Type B pancreatic cell (in vitro differentiated cells): ENCODE measurements at regions not wholly inside any gene's neighbourhood (a gene's known extent, or its start where the extent isn't known, plus 50 kb on each side); places are given as distances from the start of the nearest gene placed in this dataset.

ENCODE experiments used
- DNase-seq: peaks from one replicate; pipeline ENCODE4 v3.0.0; 2021; ENCODE audit warnings: mixed read lengths; ENCODE audit not compliant: unreplicated experiment; ENCODE audit errors: extremely low spot score
- H3K27ac Mint-ChIP-seq: 2 replicates; pipeline ENCODE4 v1.8.0; 2021; ENCODE audit warnings: mild to moderate bottlenecking, mixed read lengths
- H3K27me3 Mint-ChIP-seq: 2 replicates; pipeline ENCODE4 v1.8.0; 2021; ENCODE audit warnings: mixed read lengths
- H3K36me3 Mint-ChIP-seq: 2 replicates; pipeline ENCODE4 v1.8.0; 2021; ENCODE audit warnings: mixed read lengths
- H3K4me1 Mint-ChIP-seq: one replicate; pipeline ENCODE4 v1.8.0; 2021; ENCODE audit warnings: mixed read lengths; ENCODE audit not compliant: unreplicated experiment
- H3K4me3 Mint-ChIP-seq: 2 replicates; pipeline ENCODE4 v1.8.0; 2021; ENCODE audit warnings: mild to moderate bottlenecking, mixed read lengths
- H3K9me3 Mint-ChIP-seq: 2 replicates; pipeline ENCODE4 v1.8.0; 2021; ENCODE audit warnings: mixed read lengths
- TF ChIP-seq, protein P1 (sequence below): fragments of 200-600 bp; sonication (generic); conservative IDR thresholded peaks from 2 replicates; pipeline ENCODE4 v1.5.0; 2021; ENCODE audit warnings: antibody characterized with exemption, mild to moderate bottlenecking

DNA sequence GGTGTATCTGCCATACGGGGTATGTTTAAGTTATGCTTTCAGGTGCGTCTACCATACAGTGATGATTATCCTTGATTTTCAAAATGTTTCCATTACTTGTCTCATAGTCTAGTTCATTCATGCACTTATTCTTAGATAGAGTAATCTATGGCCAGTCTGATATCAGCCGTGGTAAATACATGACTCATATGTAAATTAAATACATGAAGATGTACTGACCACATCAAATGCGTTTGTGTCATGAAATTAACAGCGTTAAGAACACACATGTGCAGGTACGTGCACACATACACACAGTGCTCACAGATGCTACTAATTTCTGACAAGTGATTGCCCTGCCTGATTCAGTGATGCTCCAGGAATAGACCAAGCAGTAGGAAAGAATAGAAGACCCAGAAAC, 75.2 kb upstream of the EXOC1L start:
- TF ChIP-seq, protein P1, sequence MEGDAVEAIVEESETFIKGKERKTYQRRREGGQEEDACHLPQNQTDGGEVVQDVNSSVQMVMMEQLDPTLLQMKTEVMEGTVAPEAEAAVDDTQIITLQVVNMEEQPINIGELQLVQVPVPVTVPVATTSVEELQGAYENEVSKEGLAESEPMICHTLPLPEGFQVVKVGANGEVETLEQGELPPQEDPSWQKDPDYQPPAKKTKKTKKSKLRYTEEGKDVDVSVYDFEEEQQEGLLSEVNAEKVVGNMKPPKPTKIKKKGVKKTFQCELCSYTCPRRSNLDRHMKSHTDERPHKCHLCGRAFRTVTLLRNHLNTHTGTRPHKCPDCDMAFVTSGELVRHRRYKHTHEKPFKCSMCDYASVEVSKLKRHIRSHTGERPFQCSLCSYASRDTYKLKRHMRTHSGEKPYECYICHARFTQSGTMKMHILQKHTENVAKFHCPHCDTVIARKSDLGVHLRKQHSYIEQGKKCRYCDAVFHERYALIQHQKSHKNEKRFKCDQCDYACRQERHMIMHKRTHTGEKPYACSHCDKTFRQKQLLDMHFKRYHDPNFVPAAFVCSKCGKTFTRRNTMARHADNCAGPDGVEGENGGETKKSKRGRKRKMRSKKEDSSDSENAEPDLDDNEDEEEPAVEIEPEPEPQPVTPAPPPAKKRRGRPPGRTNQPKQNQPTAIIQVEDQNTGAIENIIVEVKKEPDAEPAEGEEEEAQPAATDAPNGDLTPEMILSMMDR: no peak
- Mint-ChIP-seq H3K36me3 (no peaks in the 10 kb centered on the region), H3K4me3 (no peak overlapping the region), H3K4me1 (no peaks in the 10 kb centered on the region), H3K27ac (no peak overlapping the region), H3K27me3 (peaks cover 25% of the 10 kb centered on the region), H3K9me3 (no peaks in the 10 kb centered on the region)
- no peak for DNase-seq

DNA sequence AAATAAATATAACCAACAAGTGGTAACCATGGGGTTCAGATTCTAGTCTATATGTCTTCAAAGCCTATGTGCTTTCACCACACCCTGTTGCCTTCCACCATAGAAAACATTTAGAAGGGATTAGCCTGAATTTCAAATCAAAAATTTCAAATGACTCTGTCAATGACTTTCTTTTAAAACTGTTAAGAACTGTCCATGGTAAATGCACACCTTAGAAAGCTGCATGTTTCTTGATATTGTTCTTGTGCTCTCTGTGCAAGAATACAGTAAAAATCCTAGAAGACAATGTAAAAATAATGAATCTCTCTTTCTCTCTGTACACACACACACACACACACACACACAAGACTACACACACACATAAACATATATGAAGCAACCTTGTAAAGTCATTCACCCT, 74.6 kb upstream of the EXOC1L start:
- no peaks in the 10 kb centered on the region for H3K9me3 Mint-ChIP-seq
- no peaks in the 10 kb centered on the region for H3K36me3 Mint-ChIP-seq
- H3K4me3 Mint-ChIP-seq: no peak overlapping the region
- H3K4me1 Mint-ChIP-seq: no peaks in the 10 kb centered on the region
- peaks cover 21% of the 10 kb centered on the region for H3K27me3 Mint-ChIP-seq
- DNase-seq: no peak
- TF ChIP-seq, protein P1: no peak
- H3K27ac Mint-ChIP-seq: no peak overlapping the region

DNA sequence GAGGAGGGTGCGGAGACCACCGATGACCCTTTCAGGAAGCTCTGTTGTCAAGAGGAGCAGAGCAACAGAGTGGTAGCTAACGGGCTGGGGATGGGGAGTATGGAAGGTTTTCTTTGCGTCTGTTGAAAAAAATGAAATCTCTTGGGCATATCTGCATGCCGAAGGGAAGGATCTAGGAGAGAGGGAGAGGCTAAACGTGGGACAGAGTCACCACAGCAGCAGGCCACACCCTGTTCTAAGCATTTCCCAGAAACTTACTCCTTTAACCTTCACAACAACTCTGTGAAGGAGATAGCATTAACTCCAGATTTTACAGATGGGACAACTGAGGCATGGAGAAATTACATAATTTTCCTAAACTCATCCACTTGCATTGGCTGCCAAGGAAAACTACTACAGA, 71.8 kb upstream of the EXOC1L start:
- Mint-ChIP-seq H3K27me3 (peaks cover 12% of the 10 kb centered on the region), H3K4me1 (no peaks in the 10 kb centered on the region), H3K9me3 (no peaks in the 10 kb centered on the region), H3K36me3 (no peaks in the 10 kb centered on the region), H3K27ac (no peak overlapping the region), H3K4me3 (no peak overlapping the region)
- TF ChIP-seq, protein P1: no peak
- no peak for DNase-seq

DNA sequence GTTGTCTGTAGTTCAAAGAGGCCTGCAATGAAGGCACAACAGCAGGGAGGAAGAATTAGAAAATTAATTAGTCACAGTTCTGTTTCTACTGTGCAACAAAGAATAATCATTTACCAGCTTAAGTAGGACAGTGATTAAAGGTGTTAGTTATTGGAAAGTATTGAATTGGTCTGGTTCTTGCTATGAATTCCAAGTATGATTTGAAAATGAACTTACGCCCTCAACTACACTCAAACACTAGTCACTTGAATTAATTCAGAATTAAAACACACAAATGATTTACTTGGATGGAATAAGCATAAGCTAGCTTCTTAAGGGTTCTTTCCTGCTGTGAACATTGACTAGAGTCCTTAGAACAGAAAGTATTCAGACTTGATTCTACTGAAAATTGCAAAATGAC, 69.9 kb upstream of the EXOC1L start:
- H3K4me3 Mint-ChIP-seq: no peak overlapping the region
- H3K27me3 Mint-ChIP-seq: peaks cover 12% of the 10 kb centered on the region
- no peak for DNase-seq
- no peaks in the 10 kb centered on the region for H3K9me3 Mint-ChIP-seq
- H3K4me1 Mint-ChIP-seq: no peaks in the 10 kb centered on the region
- no peak overlapping the region for H3K27ac Mint-ChIP-seq
- H3K36me3 Mint-ChIP-seq: no peaks in the 10 kb centered on the region
- TF ChIP-seq, protein P1: no peak

DNA sequence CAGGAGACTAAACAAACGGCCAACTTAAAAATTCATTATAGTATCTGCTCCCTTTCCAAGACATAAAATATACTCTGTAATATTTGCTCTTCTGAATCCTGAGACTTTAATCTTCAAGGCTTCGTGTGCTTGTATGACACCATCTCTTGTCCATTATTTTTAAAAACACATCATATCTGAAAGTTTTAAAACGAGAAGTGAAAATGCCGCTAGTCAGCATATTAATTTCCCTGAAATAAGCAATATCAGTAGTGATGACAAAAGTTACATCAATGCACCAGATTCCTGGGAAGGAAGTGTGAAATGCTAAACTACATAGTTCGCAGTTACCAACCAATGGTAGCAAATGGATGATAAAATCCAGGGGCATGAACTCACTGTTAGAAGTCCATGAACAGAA, 66.8 kb upstream of the EXOC1L start:
- Mint-ChIP-seq H3K4me3 (no peak overlapping the region), H3K4me1 (no peaks in the 10 kb centered on the region), H3K27ac (no peak overlapping the region)

More for the DNA sequence above, 66.8 kb upstream of the EXOC1L start:
- H3K9me3 Mint-ChIP-seq: no peaks in the 10 kb centered on the region
- H3K36me3 Mint-ChIP-seq: no peaks in the 10 kb centered on the region
- peaks cover 5% of the 10 kb centered on the region for H3K27me3 Mint-ChIP-seq
- TF ChIP-seq, protein P1: no peak
- no peak for DNase-seq
